Karpas-422 (cell line): ENCODE measurements at regions not wholly inside any gene's neighbourhood (a gene's known extent, or its start where the extent isn't known, plus 50 kb on each side); places are given as distances from the start of the nearest gene placed in this dataset.

ENCODE experiments used
- DNase-seq: peaks from one replicate; pipeline ENCODE4 v3.0.0-alpha.2; 2015
- H2AFZ ChIP-seq: fragments of 200-600 bp; sonication (generic); 2 replicates; pipeline ENCODE4 v1.6.1; 2014; ENCODE audit warnings: antibody characterized with exemption, low read length, mixed read lengths
- H3K27ac ChIP-seq: fragments of 200-600 bp; sonication (generic); 2 replicates; pipeline ENCODE4 v1.5.1; 2014; ENCODE audit warnings: mild to moderate bottlenecking, low read length, moderate library complexity
- H3K27me3 ChIP-seq: fragments of 200-600 bp; sonication (generic); 2 replicates; pipeline ENCODE4 v1.6.1; 2014; ENCODE audit warnings: low read length, mixed read lengths
- H3K36me3 ChIP-seq: fragments of 200-600 bp; sonication (generic); 2 replicates; pipeline ENCODE4 v1.6.1; 2014; ENCODE audit warnings: low read length, mixed read lengths; ENCODE audit not compliant: insufficient read depth
- H3K4me1 ChIP-seq: fragments of 200-600 bp; sonication (generic); 2 replicates; pipeline ENCODE4 v1.6.1; 2014; ENCODE audit warnings: mild to moderate bottlenecking, low read length, mixed read lengths
- H3K4me2 ChIP-seq: fragments of 200-600 bp; sonication (generic); 2 replicates; pipeline ENCODE4 v1.6.1; 2014; ENCODE audit warnings: low read length, low read depth, mild to moderate bottlenecking; ENCODE audit not compliant: poor library complexity, severe bottlenecking
- H3K4me3 ChIP-seq: fragments of 200-600 bp; sonication (generic); 2 replicates; pipeline ENCODE4 v1.5.1; 2014; ENCODE audit warnings: mild to moderate bottlenecking, antibody characterized with exemption, low read length, mixed read lengths
- H3K79me2 ChIP-seq: fragments of 200-600 bp; sonication (generic); 2 replicates; pipeline ENCODE4 v1.6.1; 2014; ENCODE audit warnings: mild to moderate bottlenecking, low read length, mixed read lengths
- H3K9ac ChIP-seq: fragments of 200-600 bp; sonication (generic); 2 replicates; pipeline ENCODE4 v1.6.0; 2014; ENCODE audit warnings: low read length
- H3K9me2 ChIP-seq: fragments of 200-600 bp; sonication (generic), shearing (Covaris generic); replicated peaks from 2 replicates; pipeline ENCODE4 v1.6.0; 2014; ENCODE audit warnings: mild to moderate bottlenecking, low read length, moderate library complexity; ENCODE audit not compliant: insufficient read depth
- H3K9me3 ChIP-seq: fragments of 300-700, 200-600 bp; sonication (generic); 2 replicates; pipeline ENCODE4 v1.6.1; 2014; ENCODE audit warnings: low read length, mixed read lengths
- H4K20me1 ChIP-seq: fragments of 200-600 bp; sonication (generic); 2 replicates; pipeline ENCODE4 v1.6.1; 2014; ENCODE audit warnings: mild to moderate bottlenecking, antibody characterized with exemption, low read length, low read depth; ENCODE audit not compliant: insufficient read depth

DNA sequence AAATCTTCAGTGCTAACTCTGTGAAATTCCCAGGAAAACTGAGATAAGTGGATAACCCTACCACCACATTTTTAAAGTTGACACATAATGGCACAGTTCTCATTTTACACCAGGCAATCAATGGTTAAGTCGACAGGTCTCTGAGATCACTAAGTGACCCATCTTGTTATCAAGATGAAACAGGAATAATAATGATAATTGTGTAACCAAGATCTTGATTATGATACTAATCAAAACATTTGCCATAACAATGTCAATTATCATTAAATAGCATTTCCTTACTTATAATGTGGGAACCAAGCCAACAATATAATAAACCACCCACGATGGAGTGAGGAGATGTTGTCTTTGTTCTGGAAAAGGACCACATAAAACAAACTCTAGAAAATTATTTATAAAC, 541.6 kb downstream of the TFAP2B start:
- Histone ChIP-seq H4K20me1 (no peaks in the 10 kb centered on the region), H3K4me3 (no peak overlapping the region), H3K27ac (no peak overlapping the region), H3K79me2 (no peaks in the 10 kb centered on the region), H2AFZ (no peak overlapping the region), H3K9me2 (no peaks in the 10 kb centered on the region), H3K4me2 (no peak overlapping the region), H3K4me1 (no peaks in the 10 kb centered on the region), H3K27me3 (no peaks in the 10 kb centered on the region), H3K9me3 (no peaks in the 10 kb centered on the region), H3K9ac (no peak overlapping the region), H3K36me3 (no peaks in the 10 kb centered on the region)
- DNase-seq, result no peak

DNA sequence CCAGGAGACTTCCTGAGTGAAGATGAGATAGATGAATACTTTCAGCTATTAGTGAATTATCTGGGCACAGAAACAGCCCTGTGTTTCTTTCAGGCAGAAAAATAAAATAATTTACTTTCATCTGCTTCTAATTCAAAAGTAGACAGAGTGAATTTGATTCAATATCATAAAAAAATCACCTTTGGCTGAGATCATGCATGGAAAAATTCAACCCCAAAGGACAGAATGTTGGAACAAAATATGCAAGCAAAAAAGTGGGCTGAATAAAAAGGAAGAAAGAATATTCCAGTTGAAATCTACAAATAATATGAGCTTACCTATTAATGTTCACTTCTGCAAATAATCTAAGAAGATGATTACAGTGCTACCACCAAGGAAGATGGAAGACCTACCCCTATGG, 546.9 kb downstream of the TFAP2B start:
- no peak for DNase-seq
- no peaks in the 10 kb centered on the region for H3K36me3 ChIP-seq

DNA sequence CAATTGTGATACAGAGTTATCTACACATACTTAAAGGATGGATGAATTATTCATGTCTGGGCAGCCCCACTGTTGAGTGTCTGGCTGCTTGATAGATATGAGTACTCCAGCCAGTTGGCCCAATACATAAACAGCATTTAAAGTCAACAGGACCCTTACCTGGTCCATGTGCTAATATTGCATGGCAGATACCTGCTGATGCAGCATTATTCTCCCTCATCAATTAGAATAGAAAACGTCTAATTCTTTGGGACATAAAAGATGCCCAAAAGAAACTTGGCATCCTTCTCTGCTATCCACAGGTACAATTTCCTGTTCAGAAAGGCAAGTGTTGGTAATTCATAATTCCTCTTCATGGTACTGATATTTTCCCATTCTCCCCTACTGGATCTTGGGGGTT, 550.8 kb downstream of the TFAP2B start:
- DNase-seq, result no peak
- Histone ChIP-seq H3K9me2 (no peaks in the 10 kb centered on the region), H3K36me3 (no peaks in the 10 kb centered on the region), H3K27me3 (no peaks in the 10 kb centered on the region), H3K9me3 (no peaks in the 10 kb centered on the region), H4K20me1 (no peaks in the 10 kb centered on the region), H3K4me2 (no peak overlapping the region), H3K4me3 (no peak overlapping the region), H2AFZ (no peak overlapping the region), H3K27ac (no peak overlapping the region), H3K79me2 (no peaks in the 10 kb centered on the region), H3K9ac (no peak overlapping the region), H3K4me1 (no peaks in the 10 kb centered on the region)

More for the DNA sequence above, 546.9 kb downstream of the TFAP2B start:
- Histone ChIP-seq H3K9ac (no peak overlapping the region), H3K4me2 (no peak overlapping the region), H3K9me2 (no peaks in the 10 kb centered on the region), H3K4me3 (no peak overlapping the region), H3K9me3 (no peaks in the 10 kb centered on the region), H3K4me1 (no peaks in the 10 kb centered on the region), H4K20me1 (no peaks in the 10 kb centered on the region), H3K27me3 (no peaks in the 10 kb centered on the region), H3K79me2 (no peaks in the 10 kb centered on the region), H2AFZ (no peak overlapping the region), H3K27ac (no peak overlapping the region)

DNA sequence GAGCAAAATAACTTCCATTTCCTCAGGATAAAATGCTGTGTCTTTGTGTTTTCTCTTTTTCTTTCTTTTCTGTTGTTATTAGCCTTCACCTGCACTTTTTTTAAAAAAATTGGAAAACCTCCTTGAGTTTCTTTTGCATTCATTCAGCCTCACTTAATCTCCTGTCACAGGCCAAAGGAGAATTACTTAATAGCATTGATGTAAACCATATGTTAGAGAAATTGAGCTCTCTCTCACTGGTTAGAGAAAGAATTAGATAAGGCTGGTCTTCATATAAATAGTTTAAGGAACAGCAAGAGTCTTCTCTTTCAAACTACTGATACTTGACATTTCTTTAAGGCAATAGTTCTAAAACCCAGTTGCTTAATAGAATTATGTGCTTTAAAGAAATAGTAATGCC, 564.2 kb downstream of the TFAP2B start:
- no peaks in the 10 kb centered on the region for H3K9me3 ChIP-seq
- H3K4me3 ChIP-seq, result no peak overlapping the region
- no peaks in the 10 kb centered on the region for H3K4me1 ChIP-seq
- H3K27me3 ChIP-seq, result no peaks in the 10 kb centered on the region
- H3K79me2 ChIP-seq, result no peaks in the 10 kb centered on the region
- H4K20me1 ChIP-seq, result no peaks in the 10 kb centered on the region
- H3K9ac ChIP-seq, result no peak overlapping the region
- H3K36me3 ChIP-seq, result no peaks in the 10 kb centered on the region
- no peaks in the 10 kb centered on the region for H3K9me2 ChIP-seq
- no peak for DNase-seq
- no peak overlapping the region for H2AFZ ChIP-seq
- H3K27ac ChIP-seq, result no peak overlapping the region
- H3K4me2 ChIP-seq, result no peak overlapping the region

DNA sequence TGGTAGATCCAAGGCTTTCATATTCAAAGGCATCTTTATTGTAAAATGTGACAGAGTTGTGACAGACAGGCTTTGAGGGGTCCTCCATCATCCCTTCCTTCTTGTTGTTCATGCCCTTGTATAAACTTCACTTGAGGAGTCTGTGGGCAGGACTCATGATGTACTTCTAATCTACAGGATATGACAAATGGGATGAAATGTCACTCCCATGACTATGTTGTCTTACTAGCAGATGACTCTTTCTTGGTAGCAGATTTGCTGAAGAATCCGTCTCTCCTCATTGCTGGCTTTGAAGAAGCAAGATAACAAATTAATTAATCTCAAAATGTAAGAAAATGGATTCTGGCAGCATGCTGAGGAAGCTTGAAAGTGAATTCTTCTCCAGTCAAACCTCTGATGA, 566.1 kb downstream of the TFAP2B start:
- Histone ChIP-seq H3K27ac (no peak overlapping the region), H3K79me2 (no peaks in the 10 kb centered on the region), H3K27me3 (no peaks in the 10 kb centered on the region), H3K4me3 (no peak overlapping the region), H3K9me2 (no peaks in the 10 kb centered on the region), H3K36me3 (no peaks in the 10 kb centered on the region), H3K9ac (no peak overlapping the region), H3K4me1 (no peaks in the 10 kb centered on the region), H3K4me2 (no peak overlapping the region), H4K20me1 (no peaks in the 10 kb centered on the region), H3K9me3 (no peaks in the 10 kb centered on the region), H2AFZ (no peak overlapping the region)
- no peak for DNase-seq

DNA sequence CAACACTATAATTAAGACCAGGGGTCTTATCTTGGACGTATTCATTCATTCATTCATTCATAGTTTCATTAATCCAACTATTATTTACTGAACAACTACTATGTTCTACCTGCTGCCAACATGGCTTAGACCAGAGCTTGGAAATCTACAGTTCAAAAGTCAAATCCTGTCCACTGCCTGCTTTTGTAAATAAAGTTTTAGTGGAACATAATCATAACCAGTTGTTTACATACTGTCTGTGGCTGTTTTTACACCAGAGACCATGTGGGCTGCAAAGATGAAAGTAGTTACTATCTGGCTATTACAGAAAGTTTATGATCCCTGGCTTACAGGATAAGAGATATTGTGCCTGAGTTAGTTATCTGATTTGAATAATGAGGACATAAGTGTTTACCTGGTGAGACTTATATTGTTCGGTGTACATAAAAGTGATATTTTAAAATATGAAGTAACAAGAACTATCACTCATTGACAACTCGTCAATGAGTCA, 567.7 kb downstream of the TFAP2B start:
- no peak for DNase-seq
- Histone ChIP-seq H3K9ac (no peak overlapping the region), H3K4me2 (no peak overlapping the region), H3K4me1 (no peaks in the 10 kb centered on the region), H3K9me2 (no peaks in the 10 kb centered on the region), H3K27ac (no peak overlapping the region), H4K20me1 (no peaks in the 10 kb centered on the region), H2AFZ (no peak overlapping the region), H3K27me3 (no peaks in the 10 kb centered on the region), H3K9me3 (no peaks in the 10 kb centered on the region), H3K36me3 (no peaks in the 10 kb centered on the region), H3K4me3 (no peak overlapping the region), H3K79me2 (no peaks in the 10 kb centered on the region)

DNA sequence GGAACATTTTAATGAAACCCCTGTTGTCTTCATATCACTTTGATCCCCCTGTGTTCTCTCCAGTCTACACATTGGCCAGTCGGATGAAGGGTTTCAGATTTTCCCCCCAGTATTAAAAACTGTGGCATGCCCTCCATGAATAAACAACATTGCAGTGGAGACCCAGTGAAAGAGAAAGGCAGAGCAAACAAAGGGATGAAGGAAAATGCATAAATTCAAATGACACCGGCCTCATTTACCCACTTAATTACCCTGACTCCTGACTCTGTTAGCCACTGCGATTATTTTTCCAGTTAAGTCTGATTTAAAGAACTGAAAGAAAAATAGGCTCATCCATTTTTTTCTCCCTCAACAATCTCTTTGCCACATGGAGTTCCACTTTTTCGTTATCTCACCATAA, 569.2 kb downstream of the TFAP2B start:
- Histone ChIP-seq H3K4me3 (no peak overlapping the region), H3K36me3 (no peaks in the 10 kb centered on the region), H3K27me3 (no peaks in the 10 kb centered on the region), H3K79me2 (no peaks in the 10 kb centered on the region), H3K4me1 (no peaks in the 10 kb centered on the region), H3K9me2 (no peaks in the 10 kb centered on the region), H4K20me1 (no peaks in the 10 kb centered on the region), H3K27ac (no peak overlapping the region), H3K4me2 (no peak overlapping the region), H3K9me3 (no peaks in the 10 kb centered on the region), H2AFZ (no peak overlapping the region), H3K9ac (no peak overlapping the region)
- DNase-seq, result no peak

DNA sequence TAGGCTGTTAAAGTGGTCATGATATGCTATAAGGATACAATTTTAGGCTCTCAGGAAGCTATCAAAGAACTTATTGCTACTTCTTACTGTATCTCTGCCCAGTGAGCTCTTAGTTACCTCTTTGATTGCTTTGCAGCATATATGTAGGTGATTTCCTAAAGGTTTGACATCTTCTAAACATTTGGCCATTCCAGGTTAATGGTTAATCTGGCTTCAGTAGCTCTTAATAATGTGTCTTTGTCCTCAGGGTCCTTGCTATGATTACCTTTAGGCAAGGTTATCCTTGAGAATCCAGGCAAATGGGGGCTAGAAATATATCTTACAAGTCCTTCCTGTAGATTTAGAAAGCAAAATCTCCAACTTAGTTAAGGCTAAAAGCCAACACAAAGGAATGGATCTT, 575.4 kb downstream of the TFAP2B start:
- Histone ChIP-seq H3K4me2 (no peak overlapping the region), H4K20me1 (no peaks in the 10 kb centered on the region), H3K27me3 (no peaks in the 10 kb centered on the region)

DNA sequence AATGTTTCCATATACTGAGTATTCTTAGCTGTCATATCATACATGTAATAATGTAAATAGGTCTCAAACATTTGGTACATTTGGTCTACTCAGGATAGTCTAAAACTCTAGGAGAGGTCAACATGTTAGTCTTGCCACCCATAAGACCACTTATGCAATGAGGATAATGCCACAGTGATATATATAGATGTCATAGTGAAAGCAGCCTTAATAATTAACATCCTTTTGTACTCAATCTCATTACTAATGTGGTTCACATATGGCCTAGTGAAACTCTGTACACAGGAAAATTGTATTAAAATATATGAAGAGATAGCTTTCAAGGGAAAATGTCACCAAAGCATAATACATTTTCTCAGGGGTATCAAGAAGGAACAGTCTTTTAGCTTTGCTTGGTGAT, 577.9 kb downstream of the TFAP2B start:
- H2AFZ ChIP-seq, result no peak overlapping the region
- H3K27ac ChIP-seq, result no peak overlapping the region
- H3K9me3 ChIP-seq, result no peaks in the 10 kb centered on the region
- no peak for DNase-seq
- H3K36me3 ChIP-seq, result no peaks in the 10 kb centered on the region
- H4K20me1 ChIP-seq, result no peaks in the 10 kb centered on the region
- no peak overlapping the region for H3K4me3 ChIP-seq
- H3K27me3 ChIP-seq, result no peaks in the 10 kb centered on the region
- no peaks in the 10 kb centered on the region for H3K9me2 ChIP-seq
- H3K79me2 ChIP-seq, result no peaks in the 10 kb centered on the region
- H3K4me2 ChIP-seq, result no peak overlapping the region
- no peaks in the 10 kb centered on the region for H3K4me1 ChIP-seq
- H3K9ac ChIP-seq, result no peak overlapping the region

More for the DNA sequence above, 575.4 kb downstream of the TFAP2B start:
- no peaks in the 10 kb centered on the region for H3K36me3 ChIP-seq
- H3K4me1 ChIP-seq, result no peaks in the 10 kb centered on the region
- H3K9me2 ChIP-seq, result no peaks in the 10 kb centered on the region
- no peak overlapping the region for H3K9ac ChIP-seq
- no peak overlapping the region for H3K4me3 ChIP-seq
- H3K27ac ChIP-seq, result no peak overlapping the region
- H2AFZ ChIP-seq, result no peak overlapping the region
- H3K79me2 ChIP-seq, result no peaks in the 10 kb centered on the region
- no peaks in the 10 kb centered on the region for H3K9me3 ChIP-seq
- no peak for DNase-seq
